Activated CD8-positive, alpha-beta T cell treated with anti-CD3 and anti-CD28 coated beads, Interleukin-2, amount 10 ng/mL, durations not matched to agents 7 days and 5 days (primary cell): ENCODE measurements at regions not wholly inside any gene's neighbourhood (a gene's known extent, or its start where the extent isn't known, plus 50 kb on each side); places are given as distances from the start of the nearest gene placed in this dataset.
"Not testable (repeated sequence)": the region's sequence is repeated elsewhere in the genome, so short reads cannot be mapped to it uniquely, and the experiment has no call there.

Source experiments
- ATAC-seq: fragments of 150-1000 bp; cut with Tn5 transposase; one replicate; pipeline ENCODE4 v1.10.0; 2021; ENCODE audit warnings: moderate library complexity
- CTCF ChIA-PET: fragments of 350-600 bp; sonication (Branson Sonifier 250); formaldehyde crosslinking; loops from one replicate; lab custom pipeline; 2021; ENCODE audit warnings: antibody characterized with exemption; lab: Charles Lee
- POLR2A ChIA-PET: fragments of 350-600 bp; sonication (Branson Sonifier 250); formaldehyde crosslinking; loops from one replicate; lab custom pipeline; 2021; ENCODE audit warnings: antibody characterized with exemption; lab: Charles Lee
- DNase-seq: peaks from one replicate; pipeline ENCODE4 v3.0.0-alpha.2; 2020
- H3K27ac Mint-ChIP-seq: one replicate; pipeline ENCODE4 v1.8.0; 2021; ENCODE audit warnings: mild to moderate bottlenecking, mixed read lengths
- H3K27me3 Mint-ChIP-seq: one replicate; pipeline ENCODE4 v1.8.0; 2021; ENCODE audit warnings: low read depth, mixed read lengths
- H3K36me3 Mint-ChIP-seq: one replicate; pipeline ENCODE4 v1.8.0; 2021; ENCODE audit warnings: low read depth, mixed read lengths
- H3K4me1 Mint-ChIP-seq: one replicate; pipeline ENCODE4 v1.8.0; 2021; ENCODE audit warnings: low read depth, mixed read lengths
- H3K4me3 Mint-ChIP-seq: one replicate; pipeline ENCODE4 v1.8.0; 2021; ENCODE audit warnings: mild to moderate bottlenecking, mixed read lengths
- H3K9me3 Mint-ChIP-seq: one replicate; pipeline ENCODE4 v1.8.0; 2022; ENCODE audit warnings: mixed read lengths; ENCODE audit not compliant: insufficient read depth

DNA sequence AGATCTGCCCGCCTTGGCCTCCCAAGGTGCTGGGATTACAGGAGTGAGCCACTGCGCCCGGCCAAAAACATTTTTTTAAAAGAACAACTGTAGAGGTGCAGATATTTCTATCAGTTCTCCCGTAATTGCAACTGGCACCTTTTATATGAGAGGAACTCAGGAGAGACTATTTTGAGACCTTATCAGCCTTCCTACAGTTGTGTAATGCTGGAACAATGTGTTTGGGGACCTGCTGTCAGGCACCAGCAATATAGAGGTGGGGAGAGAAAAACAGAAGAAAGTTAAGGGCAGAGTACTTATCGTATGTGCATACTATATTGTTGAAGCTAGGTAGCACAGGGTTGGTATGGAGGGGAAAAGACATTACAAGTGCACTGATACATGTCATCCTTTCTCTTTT lies 343.8 kb upstream of the ANKRD30A start:
- H3K36me3 Mint-ChIP-seq = no peaks in the 10 kb centered on the region
- ATAC-seq (no peak), DNase-seq (no peak)
- no peaks in the 10 kb centered on the region for H3K4me1 Mint-ChIP-seq
- no peaks in the 10 kb centered on the region for H3K9me3 Mint-ChIP-seq
- no peaks in the 10 kb centered on the region for H3K27me3 Mint-ChIP-seq
- CTCF ChIA-PET = no interaction called here
- POLR2A ChIA-PET = no interaction called here
- no peak overlapping the region for H3K27ac Mint-ChIP-seq
- H3K4me3 Mint-ChIP-seq = no peak overlapping the region

DNA sequence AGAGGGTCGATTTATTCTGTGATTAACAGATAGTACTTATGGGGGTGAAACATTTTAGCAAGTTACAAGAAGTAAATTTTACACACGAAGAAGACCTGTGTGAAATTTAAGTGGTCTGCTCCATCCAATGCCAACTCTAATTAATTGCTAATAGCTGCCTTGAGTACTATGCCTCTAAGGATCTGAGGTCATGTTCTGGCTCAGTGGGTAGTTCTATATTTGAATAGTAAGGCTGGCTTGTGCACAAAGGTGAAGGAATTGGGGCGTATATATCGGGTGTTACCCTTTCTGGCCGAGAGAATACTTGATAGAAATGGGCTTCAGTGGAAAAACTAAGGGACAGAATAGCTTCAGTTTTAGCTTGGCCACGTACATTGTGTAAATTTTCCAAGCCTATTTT lies 345.2 kb upstream of the ANKRD30A start:
- Mint-ChIP-seq H3K27ac (no peak overlapping the region), H3K27me3 (no peaks in the 10 kb centered on the region), H3K9me3 (peaks cover 4% of the 10 kb centered on the region), H3K36me3 (no peaks in the 10 kb centered on the region), H3K4me1 (no peaks in the 10 kb centered on the region), H3K4me3 (no peak overlapping the region)
- ATAC-seq (no peak), DNase-seq (no peak)
- CTCF ChIA-PET = no interaction called here
- POLR2A ChIA-PET = no interaction called here

DNA sequence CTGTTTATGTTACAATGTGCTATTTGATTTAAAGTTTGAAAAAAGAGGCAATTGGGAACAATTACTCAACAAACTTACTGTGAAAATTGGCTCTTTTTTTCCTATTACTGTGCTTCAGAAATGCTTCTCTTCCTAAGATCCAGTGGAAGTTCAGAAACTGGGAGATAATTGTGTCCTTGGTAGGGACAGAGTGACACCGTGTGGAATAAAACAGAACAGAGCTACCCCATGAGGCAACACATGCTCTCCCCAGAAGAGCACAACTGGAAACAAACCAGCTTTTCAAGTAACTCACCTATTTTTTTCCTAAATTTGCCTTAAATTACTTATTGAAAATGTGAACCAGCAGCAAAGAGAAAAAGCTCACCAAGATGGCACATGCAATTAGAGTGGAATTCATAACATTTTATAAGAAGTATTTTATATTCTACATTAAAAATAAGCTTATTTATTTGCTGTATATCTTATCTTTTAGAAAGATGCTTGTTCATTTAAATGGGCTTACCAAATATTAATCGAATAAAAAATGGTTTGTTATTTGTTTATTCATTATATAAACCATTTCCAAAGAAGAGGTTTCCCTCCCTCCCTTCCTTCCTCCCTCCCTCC lies 346.1 kb upstream of the ANKRD30A start:
- Mint-ChIP-seq H3K9me3 (peaks cover 4% of the 10 kb centered on the region), H3K27me3 (no peaks in the 10 kb centered on the region), H3K36me3 (no peaks in the 10 kb centered on the region), H3K4me1 (no peaks in the 10 kb centered on the region), H3K27ac (no peak overlapping the region), H3K4me3 (no peak overlapping the region)
- ATAC-seq = no peak
- ChIA-PET CTCF (no interaction called here), POLR2A (interaction anchor here (0.6 kb wide), 1 partner anchor 313 kb away, joined by 3 read pairs; no protein-coding TSS in a partner anchor)
- DNase-seq = no peak

DNA sequence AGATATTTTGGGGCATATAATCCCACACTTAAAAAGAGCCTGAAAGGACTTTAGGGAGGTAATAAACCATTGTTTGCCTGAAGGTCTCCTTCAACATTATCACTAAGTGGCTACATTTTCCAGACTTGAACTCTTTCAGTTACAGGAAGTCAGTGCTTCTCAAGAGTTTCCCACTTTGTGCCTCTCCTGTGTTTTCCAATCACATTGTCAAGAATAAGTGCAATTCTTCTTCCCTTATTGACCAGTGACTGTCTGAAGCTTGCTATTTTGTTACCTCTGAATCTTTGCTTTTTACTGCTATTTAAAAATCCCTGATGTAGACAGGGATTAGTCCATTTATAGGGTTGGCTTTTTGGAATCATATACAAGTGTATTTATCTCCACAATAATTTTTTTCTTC lies 346.7 kb upstream of the ANKRD30A start:
- H3K27ac Mint-ChIP-seq = no peak overlapping the region
- no peaks in the 10 kb centered on the region for H3K36me3 Mint-ChIP-seq
- CTCF ChIA-PET = interaction anchor here (0.7 kb wide), 1 partner anchor 26 kb away, joined by 3 read pairs; no protein-coding TSS in a partner anchor
- peaks cover 4% of the 10 kb centered on the region for H3K9me3 Mint-ChIP-seq
- POLR2A ChIA-PET = interaction anchor here (0.6 kb wide), 1 partner anchor 314 kb away, joined by 3 read pairs; no protein-coding TSS in a partner anchor
- H3K27me3 Mint-ChIP-seq = no peaks in the 10 kb centered on the region
- no peak overlapping the region for H3K4me3 Mint-ChIP-seq
- no peaks in the 10 kb centered on the region for H3K4me1 Mint-ChIP-seq
- ATAC-seq (no peak), DNase-seq (no peak)

DNA sequence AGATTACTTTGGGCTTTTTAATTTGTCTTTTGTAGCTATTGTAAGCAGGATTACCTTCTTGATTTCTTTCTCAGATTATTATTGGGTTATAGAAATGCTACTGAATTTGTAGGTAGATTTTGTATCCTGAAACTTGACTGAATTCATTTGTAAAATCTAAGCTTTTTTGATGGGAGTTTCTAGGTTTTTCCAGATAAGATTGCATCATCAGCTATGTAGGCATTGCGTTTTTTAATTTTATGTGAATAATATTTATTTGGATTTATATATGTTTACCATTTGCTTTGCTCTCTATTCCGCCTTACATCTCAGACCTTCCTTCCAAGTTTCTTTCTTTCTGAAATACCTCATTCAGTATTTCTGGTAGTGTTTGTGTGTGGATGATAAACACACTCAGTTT lies 351.7 kb upstream of the ANKRD30A start:
- DNase-seq = no peak
- H3K27ac Mint-ChIP-seq = no peak overlapping the region
- H3K9me3 Mint-ChIP-seq = peaks cover 4% of the 10 kb centered on the region
- no peak for ATAC-seq
- H3K4me3 Mint-ChIP-seq = no peak overlapping the region
- ChIA-PET POLR2A (no interaction called here), CTCF (no interaction called here)
- H3K36me3 Mint-ChIP-seq = no peaks in the 10 kb centered on the region
- H3K27me3 Mint-ChIP-seq = no peaks in the 10 kb centered on the region
- H3K4me1 Mint-ChIP-seq = no peaks in the 10 kb centered on the region

DNA sequence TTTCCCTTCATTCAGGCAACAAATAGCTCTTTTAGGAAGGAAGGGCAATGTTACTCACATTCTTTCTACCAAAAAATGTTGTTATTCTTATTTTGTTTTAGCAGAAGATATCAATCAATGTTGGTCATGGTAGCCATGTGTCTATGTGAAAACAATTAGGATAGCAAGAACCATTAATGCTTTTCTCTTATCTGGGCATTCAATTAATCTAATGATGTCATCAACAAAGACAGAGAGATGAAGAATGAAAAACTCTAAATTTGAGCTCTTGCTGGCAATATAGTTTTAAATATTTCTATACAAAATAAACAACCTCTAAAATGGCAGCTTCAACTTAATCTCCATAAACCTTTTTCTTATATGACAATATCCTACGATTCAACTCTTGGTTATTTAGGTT lies 353.7 kb upstream of the ANKRD30A start:
- DNase-seq (no peak), ATAC-seq (no peak)
- no peak overlapping the region for H3K27ac Mint-ChIP-seq
- no peaks in the 10 kb centered on the region for H3K4me1 Mint-ChIP-seq
- CTCF ChIA-PET = no interaction called here
- no peaks in the 10 kb centered on the region for H3K36me3 Mint-ChIP-seq
- peaks cover 4% of the 10 kb centered on the region for H3K9me3 Mint-ChIP-seq
- no peak overlapping the region for H3K4me3 Mint-ChIP-seq
- no peaks in the 10 kb centered on the region for H3K27me3 Mint-ChIP-seq
- POLR2A ChIA-PET = no interaction called here

DNA sequence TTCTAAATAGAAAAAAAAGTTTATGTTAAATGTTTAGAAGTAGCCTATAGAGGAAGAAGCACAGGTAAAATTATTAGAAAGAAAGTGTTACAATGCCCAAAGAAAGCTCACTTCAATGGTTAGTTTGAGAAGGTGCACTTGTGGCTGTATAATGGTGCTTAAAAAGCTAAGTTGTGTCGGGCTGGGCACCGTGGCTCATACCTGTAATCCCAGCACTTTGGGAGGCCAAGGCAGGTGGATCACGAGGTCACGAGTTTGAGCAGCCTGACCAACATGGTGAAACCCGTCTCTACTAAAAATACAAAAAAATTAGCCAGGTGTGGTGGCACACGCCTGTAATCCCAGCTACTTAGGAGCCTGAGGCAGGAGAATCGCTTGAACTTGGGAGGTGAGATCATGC lies 355.7 kb upstream of the ANKRD30A start:
- POLR2A ChIA-PET, H3K27ac Mint-ChIP-seq, CTCF ChIA-PET, H3K27me3 Mint-ChIP-seq, H3K4me3 Mint-ChIP-seq, DNase-seq, ATAC-seq, H3K36me3 Mint-ChIP-seq, H3K4me1 Mint-ChIP-seq, H3K9me3 Mint-ChIP-seq: not testable (repeated sequence)

DNA sequence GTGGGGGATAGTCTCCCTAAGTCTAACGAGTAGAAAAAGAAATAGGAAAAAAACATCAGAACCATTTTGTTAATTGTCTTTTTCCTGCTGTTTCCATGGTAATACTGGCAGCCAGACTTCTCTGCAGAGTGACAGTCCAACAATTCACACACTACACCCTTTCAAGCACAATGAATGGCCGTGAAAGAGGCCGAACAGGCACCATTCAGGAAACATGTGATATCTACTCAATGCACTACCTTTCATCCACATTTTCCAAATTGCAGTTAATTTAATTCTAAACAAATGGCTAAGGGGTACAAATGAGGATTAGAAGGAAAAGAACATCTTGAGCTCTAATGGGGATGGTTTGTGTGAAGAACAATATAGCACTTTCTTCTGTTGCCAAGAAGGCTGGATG lies 358.5 kb upstream of the ANKRD30A start:
- no peaks in the 10 kb centered on the region for H3K4me1 Mint-ChIP-seq
- H3K4me3 Mint-ChIP-seq = no peak overlapping the region
- DNase-seq (no peak), ATAC-seq (no peak)
- no peaks in the 10 kb centered on the region for H3K36me3 Mint-ChIP-seq
- POLR2A ChIA-PET = no interaction called here
- H3K27me3 Mint-ChIP-seq = no peaks in the 10 kb centered on the region
- no peaks in the 10 kb centered on the region for H3K9me3 Mint-ChIP-seq
- no peak overlapping the region for H3K27ac Mint-ChIP-seq
- CTCF ChIA-PET = no interaction called here

DNA sequence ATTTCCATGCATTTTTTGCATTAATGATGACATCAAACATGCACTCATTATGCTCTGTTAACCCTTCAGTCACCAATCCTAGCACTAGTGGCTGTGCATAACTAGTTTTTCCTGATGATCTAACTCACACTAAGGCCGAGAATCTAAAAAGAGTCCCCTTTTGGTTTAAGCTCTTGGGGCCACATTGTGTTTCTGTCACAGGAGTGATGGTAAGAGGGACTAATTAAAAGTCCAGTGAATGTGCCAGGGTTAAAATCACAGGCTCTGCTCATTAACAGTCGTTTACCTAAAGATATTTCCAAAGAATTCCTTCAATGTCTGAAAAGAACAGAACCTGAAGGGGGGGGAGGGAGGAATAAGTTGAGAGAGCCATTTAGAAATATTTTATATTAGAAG lies 359.0 kb upstream of the ANKRD30A start:
- no peak overlapping the region for H3K27ac Mint-ChIP-seq
- ChIA-PET POLR2A (no interaction called here), CTCF (no interaction called here)
- DNase-seq (no peak), ATAC-seq (no peak)
- H3K4me3 Mint-ChIP-seq = no peak overlapping the region
- no peaks in the 10 kb centered on the region for H3K4me1 Mint-ChIP-seq
- H3K36me3 Mint-ChIP-seq = no peaks in the 10 kb centered on the region
- no peaks in the 10 kb centered on the region for H3K27me3 Mint-ChIP-seq
- H3K9me3 Mint-ChIP-seq = no peaks in the 10 kb centered on the region

DNA sequence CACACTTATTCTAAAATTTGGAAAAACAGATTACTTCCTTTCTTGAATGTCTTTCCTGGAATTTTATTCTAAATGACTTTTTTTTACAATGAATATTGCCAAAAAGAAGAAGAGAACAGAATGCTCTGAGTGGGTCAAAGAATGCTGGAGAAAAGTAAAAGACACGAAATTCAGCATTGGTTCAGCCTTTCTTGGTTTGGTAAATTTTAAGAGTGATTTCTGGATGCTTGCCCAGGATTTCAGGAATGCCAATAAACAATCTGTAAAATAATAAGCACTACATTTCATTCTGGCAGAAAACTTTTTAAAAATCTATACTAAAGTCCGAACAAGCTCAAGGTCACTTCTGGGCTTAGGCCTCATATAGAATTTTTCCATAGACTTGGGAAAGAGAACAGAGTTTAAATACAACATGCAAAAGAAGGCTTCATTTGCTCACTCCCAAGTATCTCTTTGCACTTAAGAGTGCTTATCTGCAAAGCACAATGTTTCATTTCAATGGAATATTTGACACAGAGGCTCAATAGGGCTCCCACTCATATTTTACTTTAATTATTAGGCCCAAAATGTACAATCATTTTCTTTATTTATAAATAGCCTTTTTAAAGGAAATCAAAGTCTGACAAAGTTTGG lies 359.5 kb upstream of the ANKRD30A start:
- no peak overlapping the region for H3K27ac Mint-ChIP-seq
- ChIA-PET POLR2A (no interaction called here), CTCF (no interaction called here)
- DNase-seq (no peak), ATAC-seq (no peak)
- no peak overlapping the region for H3K4me3 Mint-ChIP-seq
- H3K9me3 Mint-ChIP-seq = no peaks in the 10 kb centered on the region
- H3K36me3 Mint-ChIP-seq = no peaks in the 10 kb centered on the region
- H3K4me1 Mint-ChIP-seq = no peaks in the 10 kb centered on the region
- H3K27me3 Mint-ChIP-seq = no peaks in the 10 kb centered on the region

DNA sequence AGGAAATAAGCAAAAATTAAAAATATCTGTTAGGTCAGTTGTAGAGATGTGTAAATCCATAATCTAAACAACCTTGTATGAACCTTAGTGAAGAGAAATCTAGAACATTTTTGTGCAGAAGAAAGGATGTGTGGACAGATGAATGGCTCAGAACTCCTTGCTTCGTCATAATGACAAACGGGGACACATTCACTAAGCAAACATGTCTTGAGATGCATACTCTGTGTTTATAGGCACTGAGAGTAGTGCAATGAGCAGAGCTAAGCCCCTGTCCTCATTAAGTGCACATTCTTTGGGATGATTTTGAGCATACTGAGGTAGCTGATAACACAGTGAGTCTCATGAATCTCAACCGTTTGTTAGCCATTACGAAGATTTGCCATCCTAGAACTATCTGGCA lies 360.6 kb upstream of the ANKRD30A start:
- ChIA-PET CTCF (no interaction called here), POLR2A (no interaction called here)
- Mint-ChIP-seq H3K4me1 (no peaks in the 10 kb centered on the region), H3K4me3 (no peak overlapping the region), H3K27ac (no peak overlapping the region), H3K27me3 (no peaks in the 10 kb centered on the region), H3K9me3 (peaks cover 3% of the 10 kb centered on the region), H3K36me3 (no peaks in the 10 kb centered on the region)
- no peak for DNase-seq
- ATAC-seq = no peak

DNA sequence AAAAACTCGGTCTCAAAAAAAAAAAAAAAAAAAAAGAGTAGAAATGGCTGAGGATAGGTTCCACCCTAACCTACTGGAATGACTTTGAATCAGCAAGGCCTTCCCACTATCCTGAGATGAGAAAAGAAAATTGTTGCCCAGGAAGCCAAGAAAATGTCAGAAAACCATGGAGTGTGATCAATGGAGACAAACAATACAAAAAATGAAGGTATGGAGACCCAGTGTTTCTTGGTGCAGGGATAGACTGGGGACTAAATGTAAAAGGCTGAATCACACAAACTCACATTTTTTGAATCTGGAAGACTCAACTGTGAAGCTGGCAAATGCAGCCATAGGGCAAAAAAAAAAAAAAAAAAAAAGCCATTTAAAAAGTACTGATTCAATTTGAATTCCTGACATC lies 364.3 kb upstream of the ANKRD30A start:
- H3K27ac Mint-ChIP-seq = no peak overlapping the region
- H3K9me3 Mint-ChIP-seq = peaks cover 6% of the 10 kb centered on the region
- no peaks in the 10 kb centered on the region for H3K4me1 Mint-ChIP-seq
- no peaks in the 10 kb centered on the region for H3K36me3 Mint-ChIP-seq
- DNase-seq (no peak), ATAC-seq (no peak)
- H3K4me3 Mint-ChIP-seq = no peak overlapping the region
- ChIA-PET POLR2A (no interaction called here), CTCF (no interaction called here)
- no peaks in the 10 kb centered on the region for H3K27me3 Mint-ChIP-seq
